Activated gamma-delta T cell treated with anti-CD3 and anti-CD28 coated beads, Interleukin-2, amount 50 U/mL, for 16 hours (primary cell): ENCODE measurements at regions not wholly inside any gene's neighbourhood (a gene's known extent, or its start where the extent isn't known, plus 50 kb on each side); places are given as distances from the start of the nearest gene placed in this dataset.

ENCODE experiments used
- DNase-seq: peaks from one replicate; pipeline ENCODE4 v3.0.0-alpha.2; 2020; ENCODE audit warnings: low read depth

GRCh38 chr13:85665286-85665685 is 133.9 kb downstream of the SLITRK6 start:
- no peak for DNase-seq

GRCh38 chr13:85663856-85664255 is 135.4 kb downstream of the SLITRK6 start:
- DNase-seq: no peak

- no peak for DNase-seq
These were observed 137.0 kb downstream of the SLITRK6 start for GRCh38 chr13:85662186-85662585.

- DNase-seq: no peak
These were observed 137.5 kb downstream of the SLITRK6 start for GRCh38 chr13:85661675-85662074.

- no peak for DNase-seq
These were observed 139.7 kb downstream of the SLITRK6 start for GRCh38 chr13:85659493-85659892.

- no peak for DNase-seq
These were observed 141.3 kb downstream of the SLITRK6 start for GRCh38 chr13:85657942-85658341.

- DNase-seq: no peak
These were observed 144.2 kb downstream of the SLITRK6 start for GRCh38 chr13:85655040-85655439.

GRCh38 chr13:85654227-85654626 is 145.0 kb downstream of the SLITRK6 start:
- DNase-seq: no peak

- no peak for DNase-seq
These were observed 145.5 kb downstream of the SLITRK6 start for GRCh38 chr13:85653681-85654080.

- no peak for DNase-seq
These were observed 146.7 kb downstream of the SLITRK6 start for GRCh38 chr13:85652491-85652890.

- DNase-seq: no peak
These were observed 147.8 kb downstream of the SLITRK6 start for GRCh38 chr13:85651440-85651839.

- no peak for DNase-seq
These were observed 148.6 kb downstream of the SLITRK6 start for GRCh38 chr13:85650613-85651012.

- DNase-seq: no peak
These were observed 158.5 kb downstream of the SLITRK6 start for GRCh38 chr13:85640727-85641126.

- DNase-seq: no peak
These were observed 160.3 kb downstream of the SLITRK6 start for GRCh38 chr13:85638815-85639393.

GRCh38 chr13:85638265-85638664 is 161.0 kb downstream of the SLITRK6 start:
- DNase-seq: no peak

GRCh38 chr13:85632526-85633195 is 166.6 kb downstream of the SLITRK6 start:
- no peak for DNase-seq

GRCh38 chr13:85631801-85632200 is 167.4 kb downstream of the SLITRK6 start:
- no peak for DNase-seq

GRCh38 chr13:85626603-85627002 is 172.6 kb downstream of the SLITRK6 start:
- no peak for DNase-seq

GRCh38 chr13:85619321-85619720 is 179.9 kb downstream of the SLITRK6 start:
- no peak for DNase-seq

GRCh38 chr13:85618521-85618920 is 180.7 kb downstream of the SLITRK6 start:
- no peak for DNase-seq

GRCh38 chr13:85616275-85616674 is 182.9 kb downstream of the SLITRK6 start:
- DNase-seq: no peak

- no peak for DNase-seq
These were observed 184.2 kb downstream of the SLITRK6 start for GRCh38 chr13:85615031-85615430.

GRCh38 chr13:85610024-85610423 is 189.2 kb downstream of the SLITRK6 start:
- no peak for DNase-seq

GRCh38 chr13:85608255-85608829 is 190.9 kb downstream of the SLITRK6 start:
- no peak for DNase-seq
